HFF-Myc (cell line): ENCODE measurements at regions not wholly inside any gene's neighbourhood (a gene's known extent, or its start where the extent isn't known, plus 50 kb on each side); places are given as distances from the start of the nearest gene placed in this dataset.

Experiments used
- DNase-seq: peaks from one replicate; pipeline ENCODE4 v3.0.0-alpha.2; 2011; ENCODE audit warnings: low read depth; ENCODE audit errors: extremely low read depth
- H3K4me3 ChIP-seq: replicated peaks from 2 replicates; pipeline ENCODE4 v1.5.1; 2011; ENCODE audit warnings: low read depth, mild to moderate bottlenecking, control low read depth, low read length
- TF ChIP-seq, protein P1 (sequence below): IDR thresholded peaks from 2 replicates; pipeline ENCODE4 v1.5.1; 2012; ENCODE audit warnings: mild to moderate bottlenecking, low read depth, low read length, control low read depth; ENCODE audit errors: missing control alignments

DNA sequence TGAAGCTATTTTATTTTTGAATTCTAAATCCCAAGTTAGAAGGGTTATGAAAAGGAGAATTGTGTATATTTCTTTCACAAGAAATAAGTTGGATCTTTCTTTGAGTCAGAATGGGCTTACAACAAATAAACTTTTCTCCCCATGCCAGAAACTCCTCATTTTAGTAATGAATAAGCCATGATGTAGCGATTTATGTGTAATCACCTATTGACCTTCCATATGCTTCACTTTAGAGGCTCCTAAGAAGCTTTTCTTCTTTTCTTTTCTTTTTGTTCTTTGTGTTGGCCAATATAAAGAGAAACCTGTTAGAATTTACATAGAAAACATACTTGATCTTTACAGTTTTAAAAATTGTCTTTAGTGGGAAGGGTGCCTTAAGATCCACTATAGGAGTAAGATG lies 370.2 kb downstream of the UTRN start:
- TF ChIP-seq, protein P1, sequence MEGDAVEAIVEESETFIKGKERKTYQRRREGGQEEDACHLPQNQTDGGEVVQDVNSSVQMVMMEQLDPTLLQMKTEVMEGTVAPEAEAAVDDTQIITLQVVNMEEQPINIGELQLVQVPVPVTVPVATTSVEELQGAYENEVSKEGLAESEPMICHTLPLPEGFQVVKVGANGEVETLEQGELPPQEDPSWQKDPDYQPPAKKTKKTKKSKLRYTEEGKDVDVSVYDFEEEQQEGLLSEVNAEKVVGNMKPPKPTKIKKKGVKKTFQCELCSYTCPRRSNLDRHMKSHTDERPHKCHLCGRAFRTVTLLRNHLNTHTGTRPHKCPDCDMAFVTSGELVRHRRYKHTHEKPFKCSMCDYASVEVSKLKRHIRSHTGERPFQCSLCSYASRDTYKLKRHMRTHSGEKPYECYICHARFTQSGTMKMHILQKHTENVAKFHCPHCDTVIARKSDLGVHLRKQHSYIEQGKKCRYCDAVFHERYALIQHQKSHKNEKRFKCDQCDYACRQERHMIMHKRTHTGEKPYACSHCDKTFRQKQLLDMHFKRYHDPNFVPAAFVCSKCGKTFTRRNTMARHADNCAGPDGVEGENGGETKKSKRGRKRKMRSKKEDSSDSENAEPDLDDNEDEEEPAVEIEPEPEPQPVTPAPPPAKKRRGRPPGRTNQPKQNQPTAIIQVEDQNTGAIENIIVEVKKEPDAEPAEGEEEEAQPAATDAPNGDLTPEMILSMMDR: no peak
- H3K4me3 ChIP-seq: no peak overlapping the region
- DNase-seq: no peak

GRCh38 chr6:144657691-144658090 lies 372.6 kb downstream of the UTRN start:
- TF ChIP-seq, protein P1: no peak
- DNase-seq: no peak
- H3K4me3 ChIP-seq: no peak overlapping the region

DNA sequence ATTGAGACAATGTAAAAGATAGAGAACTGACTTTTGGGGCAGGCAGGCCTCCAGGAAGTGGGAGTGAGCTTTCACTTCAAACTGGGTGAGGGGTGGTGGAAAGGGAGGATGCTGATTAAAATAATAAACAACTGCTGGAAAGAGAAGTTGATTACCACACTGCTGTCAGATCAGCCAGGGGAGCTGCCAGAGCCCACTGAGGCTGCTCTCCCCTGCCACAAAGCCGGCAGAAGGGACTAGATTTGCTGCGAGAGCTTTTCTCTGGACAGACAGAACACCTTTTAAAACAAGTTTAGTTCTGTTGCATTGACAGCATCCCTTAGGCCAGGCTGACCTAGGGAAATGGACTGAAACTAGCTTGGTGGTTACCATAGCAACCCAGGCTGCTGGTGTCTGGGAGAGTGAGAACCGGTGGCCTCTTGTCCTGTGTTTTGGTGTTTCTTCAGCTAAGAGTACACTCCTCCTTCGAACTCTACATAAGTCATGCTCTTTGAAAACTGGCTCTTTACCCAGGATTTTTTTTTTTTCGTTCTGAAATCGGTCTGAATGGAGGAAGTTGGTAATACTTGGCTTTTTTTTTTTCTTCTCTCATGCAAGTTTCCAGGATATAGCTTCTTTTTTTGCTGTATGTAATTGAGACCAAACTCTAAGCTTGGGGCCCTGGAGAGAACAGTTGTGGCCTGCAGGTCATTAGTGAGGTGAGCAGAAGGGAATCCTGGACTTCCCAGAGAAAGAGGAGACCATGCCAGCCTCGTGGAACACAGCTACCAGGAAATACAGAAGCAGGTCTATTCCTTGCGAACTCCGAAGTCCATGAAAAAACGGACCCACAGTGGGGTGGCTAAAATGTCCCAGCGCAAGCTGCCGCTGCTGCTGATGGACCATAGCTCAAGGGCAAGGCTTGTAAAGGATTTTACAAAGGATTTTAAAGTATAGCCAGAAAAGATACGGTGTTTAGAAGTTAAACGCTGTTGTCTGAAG lies 374.4 kb downstream of the UTRN start:
- no peak for DNase-seq
- TF ChIP-seq, protein P1: no peak
- H3K4me3 ChIP-seq: no peak overlapping the region

DNA sequence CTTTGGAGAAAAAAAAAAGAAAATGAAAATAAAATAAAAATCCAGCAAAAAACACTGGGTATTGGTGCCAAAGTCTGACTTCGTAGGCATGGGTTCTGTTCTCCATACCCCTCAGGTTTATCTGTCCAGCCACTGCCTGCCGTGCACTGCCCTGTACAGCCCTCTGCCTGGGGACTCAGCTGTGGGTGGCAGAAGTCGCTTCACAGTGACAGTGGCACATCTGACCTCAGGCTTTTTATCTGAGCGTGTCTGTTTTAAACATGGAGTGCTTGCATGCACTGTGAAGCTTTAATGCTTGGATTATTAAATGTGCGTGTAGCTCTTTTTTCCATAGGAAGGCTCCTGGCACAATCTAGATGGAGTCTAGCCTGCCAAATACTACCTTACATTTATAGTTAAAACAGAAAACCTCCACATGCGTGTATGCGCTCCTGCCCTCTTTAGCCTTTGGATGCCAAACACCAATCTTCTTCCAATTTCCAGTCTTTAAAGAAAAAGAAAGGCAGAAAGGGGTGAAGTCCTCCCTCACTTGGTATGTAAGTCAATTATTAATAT lies 375.5 kb downstream of the UTRN start:
- DNase-seq: no peak
- no peak overlapping the region for H3K4me3 ChIP-seq
- TF ChIP-seq, protein P1: no peak

GRCh38 chr6:144661116-144661806 lies 376.1 kb downstream of the UTRN start:
- TF ChIP-seq, protein P1: no peak
- no peak overlapping the region for H3K4me3 ChIP-seq
- no peak for DNase-seq

DNA sequence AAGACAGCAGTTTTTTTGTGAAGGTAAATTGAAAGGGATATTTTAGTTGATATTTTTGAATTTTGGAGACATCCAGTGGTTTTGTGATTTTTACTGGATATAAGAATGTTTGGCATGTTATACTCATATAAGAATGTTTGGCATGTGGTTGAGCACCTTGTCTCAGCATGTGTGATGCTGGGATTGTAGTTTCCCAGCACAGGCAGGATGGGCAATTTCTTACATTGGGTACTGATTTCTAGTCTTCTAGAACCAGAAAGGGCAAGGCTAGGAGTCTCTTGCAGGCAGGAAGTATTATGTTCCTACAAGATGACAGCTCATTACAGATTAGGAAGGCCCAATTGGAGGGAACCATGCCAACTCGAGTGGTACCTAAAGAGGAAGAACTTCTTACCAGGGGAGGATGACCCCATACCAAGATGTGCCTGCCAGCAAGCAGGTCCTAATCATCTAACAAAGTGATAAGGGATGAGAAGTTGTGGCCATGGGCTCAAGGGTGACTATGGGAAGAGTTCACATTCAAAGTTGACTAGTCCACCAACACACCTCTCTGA lies 377.8 kb downstream of the UTRN start:
- no peak overlapping the region for H3K4me3 ChIP-seq

More for the DNA sequence above, 377.8 kb downstream of the UTRN start:
- TF ChIP-seq, protein P1: no peak
- no peak for DNase-seq
